ENCODE measurements at regions not wholly inside any gene's neighbourhood (a gene's known extent, or its start where the extent isn't known, plus 50 kb on each side); places are given as distances from the start of the nearest gene placed in this dataset.

- in situ Hi-C loops (cut with HindIII; ENCODE audit: low sequenced_read_pairs), result no loop called here
- H3K4me3 ChIP-seq (ENCODE audit: low read depth, low read length), result no peak overlapping the region
- no peak for TF ChIP-seq CTCF (IDR thresholded peaks at IDR 0.05; ENCODE audit: low read depth, low read length, missing control alignments)
- DNase-seq (ENCODE audit: low read depth), result no peak
Observed at GRCh38 chr3:72565593-72565992, 282.7 kb downstream of the SHQ1 start.

GRCh38 chr3:72563690-72564370, 284.4 kb downstream of the SHQ1 start:
- in situ Hi-C loops (cut with HindIII; ENCODE audit: low sequenced_read_pairs), result no loop called here
- TF ChIP-seq CTCF (IDR thresholded peaks at IDR 0.05; ENCODE audit: low read depth, low read length, missing control alignments), result no peak
- DNase-seq (ENCODE audit: low read depth), result no peak
- no peak overlapping the region for H3K4me3 ChIP-seq (ENCODE audit: low read depth, low read length)

GRCh38 chr3:72560846-72561675, 287.2 kb downstream of the SHQ1 start:
- no peak overlapping the region for H3K4me3 ChIP-seq (ENCODE audit: low read depth, low read length)
- in situ Hi-C loops (cut with HindIII; ENCODE audit: low sequenced_read_pairs), result no loop called here
- no peak for TF ChIP-seq CTCF (IDR thresholded peaks at IDR 0.05; ENCODE audit: low read depth, low read length, missing control alignments)
- no peak for DNase-seq (ENCODE audit: low read depth)

- DNase-seq (ENCODE audit: low read depth), result no peak
- in situ Hi-C loops (cut with HindIII; ENCODE audit: low sequenced_read_pairs), result no loop called here
- TF ChIP-seq CTCF (IDR thresholded peaks at IDR 0.05; ENCODE audit: low read depth, low read length, missing control alignments), result no peak
- H3K4me3 ChIP-seq (ENCODE audit: low read depth, low read length), result no peak overlapping the region
Observed at GRCh38 chr3:72559385-72559784, 288.9 kb downstream of the SHQ1 start.

GRCh38 chr3:72558001-72558400, 290.2 kb downstream of the SHQ1 start:
- in situ Hi-C loops (cut with HindIII; ENCODE audit: low sequenced_read_pairs), result no loop called here
- DNase-seq (ENCODE audit: low read depth), result no peak

GRCh38 chr3:72555714-72556113, 292.5 kb downstream of the SHQ1 start:
- TF ChIP-seq CTCF (IDR thresholded peaks at IDR 0.05; ENCODE audit: low read depth, low read length, missing control alignments), result no peak
- no peak overlapping the region for H3K4me3 ChIP-seq (ENCODE audit: low read depth, low read length)
- in situ Hi-C loops (cut with HindIII; ENCODE audit: low sequenced_read_pairs), result no loop called here
- no peak for DNase-seq (ENCODE audit: low read depth)

More at GRCh38 chr3:72558001-72558400, 290.2 kb downstream of the SHQ1 start:
- no peak overlapping the region for H3K4me3 ChIP-seq (ENCODE audit: low read depth, low read length)
- TF ChIP-seq CTCF (IDR thresholded peaks at IDR 0.05; ENCODE audit: low read depth, low read length, missing control alignments), result no peak
